A673 (cell line): ENCODE measurements at regions not wholly inside any gene's neighbourhood (a gene's known extent, or its start where the extent isn't known, plus 50 kb on each side); places are given as distances from the start of the nearest gene placed in this dataset.

Source experiments
- EZH2 ChIP-seq: fragments of 200-600 bp; sonication (generic); IDR thresholded peaks from 2 replicates; pipeline ENCODE4 v1.6.1; 2017; ENCODE audit warnings: borderline replicate concordance, low read depth, mild to moderate bottlenecking, mixed read lengths, antibody characterized with exemption, low read length; ENCODE audit not compliant: poor library complexity, severe bottlenecking
- TF ChIP-seq, protein P1 (sequence below): fragments of 300-800, 200-600 bp; sonication (generic); conservative IDR thresholded peaks from 2 replicates; pipeline ENCODE4 v1.5.1; 2017; ENCODE audit warnings: low read depth, mild to moderate bottlenecking, antibody characterized with exemption, low read length, moderate library complexity, mixed read lengths

- TF ChIP-seq, protein P1, sequence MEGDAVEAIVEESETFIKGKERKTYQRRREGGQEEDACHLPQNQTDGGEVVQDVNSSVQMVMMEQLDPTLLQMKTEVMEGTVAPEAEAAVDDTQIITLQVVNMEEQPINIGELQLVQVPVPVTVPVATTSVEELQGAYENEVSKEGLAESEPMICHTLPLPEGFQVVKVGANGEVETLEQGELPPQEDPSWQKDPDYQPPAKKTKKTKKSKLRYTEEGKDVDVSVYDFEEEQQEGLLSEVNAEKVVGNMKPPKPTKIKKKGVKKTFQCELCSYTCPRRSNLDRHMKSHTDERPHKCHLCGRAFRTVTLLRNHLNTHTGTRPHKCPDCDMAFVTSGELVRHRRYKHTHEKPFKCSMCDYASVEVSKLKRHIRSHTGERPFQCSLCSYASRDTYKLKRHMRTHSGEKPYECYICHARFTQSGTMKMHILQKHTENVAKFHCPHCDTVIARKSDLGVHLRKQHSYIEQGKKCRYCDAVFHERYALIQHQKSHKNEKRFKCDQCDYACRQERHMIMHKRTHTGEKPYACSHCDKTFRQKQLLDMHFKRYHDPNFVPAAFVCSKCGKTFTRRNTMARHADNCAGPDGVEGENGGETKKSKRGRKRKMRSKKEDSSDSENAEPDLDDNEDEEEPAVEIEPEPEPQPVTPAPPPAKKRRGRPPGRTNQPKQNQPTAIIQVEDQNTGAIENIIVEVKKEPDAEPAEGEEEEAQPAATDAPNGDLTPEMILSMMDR, result no peak
- no peak for TF ChIP-seq EZH2
Observed at GRCh38 chr5:99587983-99588382, 659.2 kb upstream of the CHD1 start.
